ENCODE measurements at regions not wholly inside any gene's neighbourhood (a gene's known extent, or its start where the extent isn't known, plus 50 kb on each side); places are given as distances from the start of the nearest gene placed in this dataset.

DNA sequence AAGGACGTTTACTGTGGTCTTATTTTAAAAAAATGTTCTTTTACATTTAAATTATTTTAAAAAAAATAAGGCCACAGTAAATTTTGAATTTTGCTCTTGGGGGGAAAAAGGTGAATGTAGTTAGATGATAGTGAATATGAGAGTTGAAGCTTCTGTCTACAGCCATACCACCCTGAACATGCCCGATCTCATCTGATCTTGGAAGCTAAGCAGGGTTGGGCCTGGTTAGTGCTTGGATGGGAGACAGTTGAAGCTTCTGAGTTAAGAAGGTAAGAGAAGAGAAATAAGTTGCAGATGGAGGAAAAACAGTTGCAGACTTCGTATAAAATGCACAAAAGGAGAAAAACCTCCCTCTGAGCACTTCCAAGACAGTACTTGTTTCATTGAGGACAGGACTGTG is 115.6 kb upstream of the NR3C2 start:
- Histone ChIP-seq H3K79me2 (ENCODE audit: insufficient read depth) (no peaks in the 10 kb centered on the region), H3K27me3 (ENCODE audit: insufficient read depth) (peaks cover 4% of the 10 kb centered on the region; the same call in 1 of the 2 replicates), H3K4me3 (ENCODE audit: low read depth in 2 of 2, low read length in 1 of 2) (no peak overlapping the region), H3K9me2 (no peaks in the 10 kb centered on the region), H3K4me2 (no peak overlapping the region), H2AFZ (ENCODE audit: low read depth) (no peak overlapping the region), H3F3A (replicated peaks; ENCODE audit: insufficient read depth) (no peaks in the 10 kb centered on the region), H4K20me1 (ENCODE audit: insufficient read depth) (no peaks in the 10 kb centered on the region), H3K36me3 (replicated peaks in 1 of 2; ENCODE audit: control insufficient read depth in 1 of 2, insufficient read depth in 2 of 2, low read length in 1 of 2) (no peaks in the 10 kb centered on the region), H3K27ac (ENCODE audit: low read depth in 2 of 2, low read length in 1 of 2) (no peak overlapping the region), H3K9ac (no peak overlapping the region), H3K9me3 (no peaks in the 10 kb centered on the region), H3K4me1 (ENCODE audit: control insufficient read depth in 1 of 2, insufficient read depth in 2 of 2, low read depth in 1 of 2, low read length in 1 of 2) (no peaks in the 10 kb centered on the region)
- ChIA-PET POLR2A (no interaction called here), CTCF (no interaction called here)
- 3% methylated on average over 3 of the region's 3 CpGs for WGBS (ENCODE audit: low lambda C conversion rate)
- DNase-seq: no peak
- TF ChIP-seq RCOR1 (IDR thresholded peaks at IDR 0.05; ENCODE audit: low read length): no peak
- TF ChIP-seq, protein P1, sequence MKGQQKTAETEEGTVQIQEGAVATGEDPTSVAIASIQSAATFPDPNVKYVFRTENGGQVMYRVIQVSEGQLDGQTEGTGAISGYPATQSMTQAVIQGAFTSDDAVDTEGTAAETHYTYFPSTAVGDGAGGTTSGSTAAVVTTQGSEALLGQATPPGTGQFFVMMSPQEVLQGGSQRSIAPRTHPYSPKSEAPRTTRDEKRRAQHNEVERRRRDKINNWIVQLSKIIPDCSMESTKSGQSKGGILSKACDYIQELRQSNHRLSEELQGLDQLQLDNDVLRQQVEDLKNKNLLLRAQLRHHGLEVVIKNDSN (IDR thresholded peaks at IDR 0.05; ENCODE audit: borderline replicate concordance, low read depth): no peak
- TF ChIP-seq, protein P2, sequence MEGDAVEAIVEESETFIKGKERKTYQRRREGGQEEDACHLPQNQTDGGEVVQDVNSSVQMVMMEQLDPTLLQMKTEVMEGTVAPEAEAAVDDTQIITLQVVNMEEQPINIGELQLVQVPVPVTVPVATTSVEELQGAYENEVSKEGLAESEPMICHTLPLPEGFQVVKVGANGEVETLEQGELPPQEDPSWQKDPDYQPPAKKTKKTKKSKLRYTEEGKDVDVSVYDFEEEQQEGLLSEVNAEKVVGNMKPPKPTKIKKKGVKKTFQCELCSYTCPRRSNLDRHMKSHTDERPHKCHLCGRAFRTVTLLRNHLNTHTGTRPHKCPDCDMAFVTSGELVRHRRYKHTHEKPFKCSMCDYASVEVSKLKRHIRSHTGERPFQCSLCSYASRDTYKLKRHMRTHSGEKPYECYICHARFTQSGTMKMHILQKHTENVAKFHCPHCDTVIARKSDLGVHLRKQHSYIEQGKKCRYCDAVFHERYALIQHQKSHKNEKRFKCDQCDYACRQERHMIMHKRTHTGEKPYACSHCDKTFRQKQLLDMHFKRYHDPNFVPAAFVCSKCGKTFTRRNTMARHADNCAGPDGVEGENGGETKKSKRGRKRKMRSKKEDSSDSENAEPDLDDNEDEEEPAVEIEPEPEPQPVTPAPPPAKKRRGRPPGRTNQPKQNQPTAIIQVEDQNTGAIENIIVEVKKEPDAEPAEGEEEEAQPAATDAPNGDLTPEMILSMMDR (IDR thresholded peaks at IDR 0.05): no peak
- TF ChIP-seq, protein P3, sequence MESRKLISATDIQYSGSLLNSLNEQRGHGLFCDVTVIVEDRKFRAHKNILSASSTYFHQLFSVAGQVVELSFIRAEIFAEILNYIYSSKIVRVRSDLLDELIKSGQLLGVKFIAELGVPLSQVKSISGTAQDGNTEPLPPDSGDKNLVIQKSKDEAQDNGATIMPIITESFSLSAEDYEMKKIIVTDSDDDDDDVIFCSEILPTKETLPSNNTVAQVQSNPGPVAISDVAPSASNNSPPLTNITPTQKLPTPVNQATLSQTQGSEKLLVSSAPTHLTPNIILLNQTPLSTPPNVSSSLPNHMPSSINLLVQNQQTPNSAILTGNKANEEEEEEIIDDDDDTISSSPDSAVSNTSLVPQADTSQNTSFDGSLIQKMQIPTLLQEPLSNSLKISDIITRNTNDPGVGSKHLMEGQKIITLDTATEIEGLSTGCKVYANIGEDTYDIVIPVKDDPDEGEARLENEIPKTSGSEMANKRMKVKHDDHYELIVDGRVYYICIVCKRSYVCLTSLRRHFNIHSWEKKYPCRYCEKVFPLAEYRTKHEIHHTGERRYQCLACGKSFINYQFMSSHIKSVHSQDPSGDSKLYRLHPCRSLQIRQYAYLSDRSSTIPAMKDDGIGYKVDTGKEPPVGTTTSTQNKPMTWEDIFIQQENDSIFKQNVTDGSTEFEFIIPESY (IDR thresholded peaks at IDR 0.05; ENCODE audit: borderline replicate concordance, low read depth): no peak
- no peak for TF ChIP-seq ELF1 (IDR thresholded peaks at IDR 0.05)
- TF ChIP-seq TCF12 (IDR thresholded peaks at IDR 0.05): no peak
- TF ChIP-seq FOXJ3 (CRISPR knock-in tag; IDR thresholded peaks at IDR 0.05): no peak

DNA sequence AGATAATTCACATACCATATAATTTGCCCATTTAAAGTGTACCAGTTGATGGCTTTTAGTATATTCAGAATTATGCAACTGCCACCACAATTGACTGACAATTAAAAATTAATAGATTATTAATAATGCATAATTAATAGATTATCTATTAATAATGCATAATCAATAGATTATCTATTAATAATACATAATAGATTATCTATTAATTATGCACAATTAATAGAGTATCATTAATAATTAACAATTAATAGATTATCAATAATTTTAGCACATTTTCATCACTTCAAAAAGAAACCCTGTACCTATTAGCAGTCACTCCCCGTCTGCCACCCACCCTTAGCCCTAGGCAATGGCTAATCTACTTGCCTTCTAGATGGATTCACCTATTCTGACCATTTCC is 108.6 kb upstream of the NR3C2 start:
- TF ChIP-seq YY1 (IDR thresholded peaks at IDR 0.05; ENCODE audit: low read depth) (no peak), GATA2 (CRISPR knock-in tag; IDR thresholded peaks at IDR 0.05) (no peak), TCF12 (IDR thresholded peaks at IDR 0.05) (no peak), FOSL2 (IDR thresholded peaks at IDR 0.05; ENCODE audit: borderline replicate concordance, low read depth) (no peak), NFIC (IDR thresholded peaks at IDR 0.05; ENCODE audit: borderline replicate concordance) (no peak), SIN3A (IDR thresholded peaks at IDR 0.05; ENCODE audit: borderline replicate concordance, low read depth, low read length) (no peak), MXI1 (IDR thresholded peaks at IDR 0.05; ENCODE audit: low read depth, low read length) (no peak), RXRA (IDR thresholded peaks at IDR 0.05; ENCODE audit: borderline replicate concordance, low read depth) (no peak), EZH2phosphoT487 (IDR thresholded peaks at IDR 0.05; ENCODE audit: borderline replicate concordance, low read depth) (no peak), ELF1 (IDR thresholded peaks at IDR 0.05) (no peak), FOXM1 (IDR thresholded peaks at IDR 0.05; ENCODE audit: low read depth) (no peak)
- TF ChIP-seq, protein P4, sequence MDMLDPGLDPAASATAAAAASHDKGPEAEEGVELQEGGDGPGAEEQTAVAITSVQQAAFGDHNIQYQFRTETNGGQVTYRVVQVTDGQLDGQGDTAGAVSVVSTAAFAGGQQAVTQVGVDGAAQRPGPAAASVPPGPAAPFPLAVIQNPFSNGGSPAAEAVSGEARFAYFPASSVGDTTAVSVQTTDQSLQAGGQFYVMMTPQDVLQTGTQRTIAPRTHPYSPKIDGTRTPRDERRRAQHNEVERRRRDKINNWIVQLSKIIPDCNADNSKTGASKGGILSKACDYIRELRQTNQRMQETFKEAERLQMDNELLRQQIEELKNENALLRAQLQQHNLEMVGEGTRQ (IDR thresholded peaks at IDR 0.05; ENCODE audit: borderline replicate concordance, low read depth, low read length): no peak
- TF ChIP-seq, protein P5, sequence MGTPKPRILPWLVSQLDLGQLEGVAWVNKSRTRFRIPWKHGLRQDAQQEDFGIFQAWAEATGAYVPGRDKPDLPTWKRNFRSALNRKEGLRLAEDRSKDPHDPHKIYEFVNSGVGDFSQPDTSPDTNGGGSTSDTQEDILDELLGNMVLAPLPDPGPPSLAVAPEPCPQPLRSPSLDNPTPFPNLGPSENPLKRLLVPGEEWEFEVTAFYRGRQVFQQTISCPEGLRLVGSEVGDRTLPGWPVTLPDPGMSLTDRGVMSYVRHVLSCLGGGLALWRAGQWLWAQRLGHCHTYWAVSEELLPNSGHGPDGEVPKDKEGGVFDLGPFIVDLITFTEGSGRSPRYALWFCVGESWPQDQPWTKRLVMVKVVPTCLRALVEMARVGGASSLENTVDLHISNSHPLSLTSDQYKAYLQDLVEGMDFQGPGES (IDR thresholded peaks at IDR 0.05; ENCODE audit: low read depth, low read length): no peak
- Histone ChIP-seq H3K27me3 (ENCODE audit: insufficient read depth) (no peaks in the 10 kb centered on the region; the same call in 1 of the 2 replicates), H3K9me3 (no peaks in the 10 kb centered on the region), H3K4me1 (ENCODE audit: control insufficient read depth in 1 of 2, insufficient read depth in 2 of 2, low read depth in 1 of 2, low read length in 1 of 2) (no peaks in the 10 kb centered on the region), H3K36me3 (replicated peaks in 1 of 2; ENCODE audit: control insufficient read depth in 1 of 2, insufficient read depth in 2 of 2, low read length in 1 of 2) (no peaks in the 10 kb centered on the region), H3K79me2 (ENCODE audit: insufficient read depth) (no peaks in the 10 kb centered on the region), H3K9ac (no peak overlapping the region), H2AFZ (ENCODE audit: low read depth) (no peak overlapping the region), H3K9me2 (no peaks in the 10 kb centered on the region), H3F3A (replicated peaks; ENCODE audit: insufficient read depth) (no peaks in the 10 kb centered on the region), H3K4me2 (no peak overlapping the region), H4K20me1 (ENCODE audit: insufficient read depth) (no peaks in the 10 kb centered on the region), H3K4me3 (ENCODE audit: low read depth in 2 of 2, low read length in 1 of 2) (no peak overlapping the region), H3K27ac (ENCODE audit: low read depth in 2 of 2, low read length in 1 of 2) (no peak overlapping the region)
- ChIA-PET CTCF (no interaction called here), POLR2A (no interaction called here)
- 0% methylated on average over 1 of the region's 1 CpG for WGBS (ENCODE audit: low lambda C conversion rate)
- DNase-seq: no peak

Data from SK-N-SH (cell line).